GM20000 (cell line): ENCODE measurements at regions not wholly inside any gene's neighbourhood (a gene's known extent, or its start where the extent isn't known, plus 50 kb on each side); places are given as distances from the start of the nearest gene placed in this dataset.

Experiments
- DNase-seq: peaks from one replicate; pipeline ENCODE4 v3.0.0; 2012; ENCODE audit warnings: low spot score
- CTCF ChIP-seq: IDR thresholded peaks from 2 replicates; pipeline ENCODE4 v1.5.1; 2012; ENCODE audit warnings: mild to moderate bottlenecking, control low read depth; ENCODE audit errors: extremely low read depth, missing control alignments

GRCh38 chr14:71264260-71264659 lies 357.0 kb downstream of the PCNX1 start:
- no peak for DNase-seq
- TF ChIP-seq CTCF, result no peak

GRCh38 chr14:71267007-71267513 lies 359.8 kb downstream of the PCNX1 start:
- peak; percentile 24 for DNase-seq
- no peak for TF ChIP-seq CTCF

- no peak for TF ChIP-seq CTCF
- DNase-seq, result no peak
Measured at GRCh38 chr14:71267691-71268090, 360.4 kb downstream of the PCNX1 start.

GRCh38 chr14:71270111-71270510 lies 362.9 kb downstream of the PCNX1 start:
- DNase-seq, result no peak

GRCh38 chr14:71271166-71271945 lies 364.1 kb downstream of the PCNX1 start:
- no peak for TF ChIP-seq CTCF
- DNase-seq, result no peak

More at GRCh38 chr14:71270111-71270510, 362.9 kb downstream of the PCNX1 start:
- TF ChIP-seq CTCF, result no peak

GRCh38 chr14:71273366-71273765 lies 366.1 kb downstream of the PCNX1 start:
- TF ChIP-seq CTCF, result no peak
- no peak for DNase-seq

GRCh38 chr14:71284048-71284447 lies 376.8 kb downstream of the PCNX1 start:
- no peak for DNase-seq
- no peak for TF ChIP-seq CTCF
